ENCODE measurements at regions not wholly inside any gene's neighbourhood (a gene's known extent, or its start where the extent isn't known, plus 50 kb on each side); places are given as distances from the start of the nearest gene placed in this dataset.

- Histone ChIP-seq H3K79me2 (ENCODE audit: control insufficient read depth in 1 of 2, insufficient read depth in 2 of 2, low read length in 2 of 2) (no peaks in the 10 kb centered on the region), H2BK20ac (ENCODE audit: low read length) (no peak overlapping the region), H4K8ac (ENCODE audit: extremely low read depth, insufficient read depth, low read length) (no peak overlapping the region), H3K4me2 (ENCODE audit: insufficient read depth in 1 of 2, low read depth in 2 of 2, low read length in 2 of 2) (no peak overlapping the region), H3K4me1 (replicated peaks in 1 of 4; ENCODE audit: control insufficient read depth in 3 of 4, insufficient read depth in 4 of 4, low read length in 3 of 4) (peaks cover 0 to 7% (median 3%) of the 10 kb centered on the region in 4 experiments; a peak in 2 of 7 replicates), H2BK5ac (ENCODE audit: low read depth, low read length) (no peak overlapping the region), H2AFZ (ENCODE audit: low read length) (no peak overlapping the region), H3K27ac (ENCODE audit: low read depth, low read length) (no peak overlapping the region), H2BK12ac (ENCODE audit: low read depth, low read length) (no peak overlapping the region), H2BK15ac (ENCODE audit: low read length) (no peak overlapping the region), H3K23me2 (ENCODE audit: low read depth, low read length) (no peaks in the 10 kb centered on the region), H3K36me3 (ENCODE audit: control insufficient read depth in 2 of 4, insufficient read depth in 4 of 4, low read length in 3 of 4) (no peaks in the 10 kb centered on the region), H3K4me3 (ENCODE audit: extremely low read depth in 1 of 4, insufficient read depth in 2 of 4, low read depth in 3 of 4, low read length in 4 of 4) (no peak overlapping the region), H3K4ac (replicated peaks; ENCODE audit: insufficient read length, low read depth, low read length) (no peak overlapping the region), H4K91ac (replicated peaks; ENCODE audit: insufficient read length, low read length) (no peak overlapping the region), H3K79me1 (ENCODE audit: low read depth, low read length) (no peaks in the 10 kb centered on the region), H3K18ac (ENCODE audit: extremely low read depth, low read length) (no peak overlapping the region), H3K14ac (ENCODE audit: insufficient read length) (no peak overlapping the region), H4K20me1 (replicated peaks in 1 of 2; ENCODE audit: control insufficient read depth in 1 of 2, insufficient read depth in 2 of 2, low read length in 2 of 2) (no peaks in the 10 kb centered on the region), H2AK5ac (ENCODE audit: low read depth, low read length) (no peak overlapping the region), H3K56ac (replicated peaks; ENCODE audit: insufficient read length, low read depth, low read length) (no peak overlapping the region), H2BK120ac (replicated peaks; ENCODE audit: low read depth, low read length) (no peak overlapping the region), H4K5ac (ENCODE audit: insufficient read length, low read depth, low read length) (no peak overlapping the region), H3K9me3 (ENCODE audit: insufficient read depth in 2 of 2, low read depth in 1 of 2, low read length in 1 of 2) (no peaks in the 10 kb centered on the region), H3K27me3 (replicated peaks in 1 of 4; ENCODE audit: control insufficient read depth in 3 of 4, extremely low read depth in 1 of 4, insufficient read depth in 3 of 4, low read length in 3 of 4) (peaks cover 0 to 1% (median 0%) of the 10 kb centered on the region in 4 experiments; a peak in 1 of 7 replicates), H3K23ac (ENCODE audit: insufficient read length) (no peak overlapping the region), H3K9ac (replicated peaks in 1 of 4; ENCODE audit: extremely low read depth in 1 of 4, low read depth in 3 of 4, low read length in 3 of 4) (no peak overlapping the region)
- FAIRE-seq = no peak
- ChIA-PET POLR2A (ENCODE audit: partially characterized antibody) (no interaction called here), CTCF (ENCODE audit: partially characterized antibody) (interaction anchor here (0.5 to 2.2 kb wide), 11 partner anchors 8 to 517 kb away, joined by 3 to 5 read pairs (median 3); no protein-coding TSS in a partner anchor)
- no peak for DNase-seq (ENCODE audit: low read depth in 1 of 2, low spot score in 2 of 2)
- 80% methylated on average over 2 of the region's 2 CpGs; no CpG with 5 or more reads in 1 of the 2 experiments for WGBS, 2 experiments (ENCODE audit: extremely low coverage in 1 of 2, insufficient coverage in 1 of 2, insufficient read length in 1 of 2, insufficient replicate concordance in 2 of 2, low coverage in 1 of 2, low lambda C conversion rate in 2 of 2, missing lambda C conversion rate in 1 of 2)
- no peak for TF ChIP-seq ATF2 (IDR thresholded peaks at IDR 0.05; ENCODE audit: low read length)
- no peak for TF ChIP-seq JUND (IDR thresholded peaks at IDR 0.05; ENCODE audit: low read length)
These were observed 184.2 kb downstream of the EMX2 start for GRCh38 chr10:117726596-117727295.

Data from H1 (cell line).